Cardiac fibroblast (primary cell): ENCODE measurements at regions not wholly inside any gene's neighbourhood (a gene's known extent, or its start where the extent isn't known, plus 50 kb on each side); places are given as distances from the start of the nearest gene placed in this dataset.

ENCODE experiments used
- DNase-seq, 2 donors: peaks; one replicate each; pipeline versions ENCODE4 v3.0.0 to v3.0.0-alpha.2; 2010; ENCODE audit warnings: low read depth in 2 of 2
- H3K4me3 ChIP-seq, 2 donors: replicated peaks in 1 of 2; 1 replicate in 1 of 2; 2 replicates in 1 of 2; pipeline ENCODE4 v1.5.1; 2011; ENCODE audit warnings: low read depth in 2 of 2, low read length in 2 of 2, mild to moderate bottlenecking in 2 of 2, moderate library complexity in 1 of 2
- CTCF ChIP-seq: IDR thresholded peaks from one replicate; pipeline ENCODE4 v1.5.1; 2011; ENCODE audit warnings: low read depth, mild to moderate bottlenecking, low read length, inconsistent platforms

GRCh38 chr14:106872611-106873446 is 1346.4 kb downstream of the TMEM121 start:
- no peak overlapping the region for H3K4me3 ChIP-seq
- TF ChIP-seq CTCF, result peak; percentile 54

GRCh38 chr14:106874350-106874749 is 1348.0 kb downstream of the TMEM121 start:
- H3K4me3 ChIP-seq, result no peak overlapping the region
- TF ChIP-seq CTCF, result no peak
- DNase-seq, result no peak

More at GRCh38 chr14:106872611-106873446, 1346.4 kb downstream of the TMEM121 start:
- peak in 1 of 2 donors; percentile 68 for DNase-seq

- H3K4me3 ChIP-seq, result no peak overlapping the region
- TF ChIP-seq CTCF, result peak; percentile 43
- DNase-seq, result no peak
These were observed 1349.1 kb downstream of the TMEM121 start for GRCh38 chr14:106875503-106875902.

GRCh38 chr14:106876711-106877110 is 1350.3 kb downstream of the TMEM121 start:
- no peak overlapping the region for H3K4me3 ChIP-seq
- no peak for TF ChIP-seq CTCF
- no peak for DNase-seq

GRCh38 chr14:106877517-106877916 is 1351.1 kb downstream of the TMEM121 start:
- no peak for TF ChIP-seq CTCF
- DNase-seq, result no peak
- no peak overlapping the region for H3K4me3 ChIP-seq

- DNase-seq, result peak in 1 of 2 donors; percentile 61
- no peak overlapping the region for H3K4me3 ChIP-seq
- TF ChIP-seq CTCF, result peak; percentile 62
These were observed 1352.9 kb downstream of the TMEM121 start for GRCh38 chr14:106879241-106879640.

- DNase-seq, result peak; percentile 0 to 41
- H3K4me3 ChIP-seq, result no peak overlapping the region
- peak; percentile 80 for TF ChIP-seq CTCF
These were observed 1356.9 kb downstream of the TMEM121 start for GRCh38 chr14:106883218-106883692.
